ENCODE measurements at regions not wholly inside any gene's neighbourhood (a gene's known extent, or its start where the extent isn't known, plus 50 kb on each side); places are given as distances from the start of the nearest gene placed in this dataset.

GRCh38 chr3:22419261-22419660 lies 668.3 kb upstream of the ZNF385D start:
- TF ChIP-seq POLR2A (IDR thresholded peaks at IDR 0.05) (no peak), CTCF (IDR thresholded peaks at IDR 0.05) (no peak)
